ENCODE measurements at regions not wholly inside any gene's neighbourhood (a gene's known extent, or its start where the extent isn't known, plus 50 kb on each side); places are given as distances from the start of the nearest gene placed in this dataset.
"Not testable (repeated sequence)": the region's sequence is repeated elsewhere in the genome, so short reads cannot be mapped to it uniquely, and the experiment has no call there.

DNA sequence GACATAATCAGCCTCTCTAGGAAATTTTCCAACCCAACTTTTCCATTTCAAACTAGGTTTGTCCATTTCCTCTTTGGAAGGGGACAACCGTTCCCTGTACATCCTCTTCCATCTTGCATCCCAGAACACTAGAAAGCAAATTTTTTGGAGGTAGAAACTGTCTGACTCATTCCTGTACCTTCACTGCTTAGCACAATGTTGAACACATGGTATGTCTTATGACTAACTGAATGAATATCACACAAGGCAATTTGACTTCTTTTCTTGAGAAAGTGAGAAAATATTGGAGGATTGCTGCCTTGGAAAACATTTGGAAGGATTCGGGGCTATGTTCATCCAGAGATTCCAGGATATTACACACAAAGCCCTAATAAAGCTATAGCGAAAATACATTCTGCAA, 289.1 kb downstream of the FGFR2 start:
- FAIRE-seq, result no peak

DNA sequence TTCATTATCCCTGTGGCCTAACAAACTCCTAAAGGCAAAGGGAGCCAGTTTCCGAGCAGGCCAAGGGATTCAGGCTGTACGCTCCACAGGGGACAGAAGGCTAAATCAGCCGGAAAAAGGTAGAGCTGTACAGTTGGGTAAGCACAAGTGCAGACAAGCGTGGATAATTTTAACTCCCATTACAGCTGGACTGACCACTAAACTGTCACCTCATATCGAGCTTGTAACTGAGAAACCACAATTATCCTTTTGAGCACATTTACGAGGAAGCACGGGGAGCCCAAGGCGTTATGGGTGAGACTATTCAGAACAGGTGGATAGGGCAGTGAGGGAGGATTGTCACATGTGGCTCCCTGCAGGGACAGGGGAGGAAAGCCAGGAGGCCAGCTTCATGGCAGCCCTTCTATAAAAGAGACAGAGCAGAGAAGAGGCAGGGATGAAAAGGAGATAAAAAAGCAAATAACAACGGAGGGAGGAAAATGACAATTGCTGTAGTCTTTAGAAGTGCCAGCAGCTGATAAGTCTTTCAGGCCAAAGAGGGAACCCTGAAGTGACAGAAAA, 288.0 kb downstream of the FGFR2 start:
- FAIRE-seq, result no peak

DNA sequence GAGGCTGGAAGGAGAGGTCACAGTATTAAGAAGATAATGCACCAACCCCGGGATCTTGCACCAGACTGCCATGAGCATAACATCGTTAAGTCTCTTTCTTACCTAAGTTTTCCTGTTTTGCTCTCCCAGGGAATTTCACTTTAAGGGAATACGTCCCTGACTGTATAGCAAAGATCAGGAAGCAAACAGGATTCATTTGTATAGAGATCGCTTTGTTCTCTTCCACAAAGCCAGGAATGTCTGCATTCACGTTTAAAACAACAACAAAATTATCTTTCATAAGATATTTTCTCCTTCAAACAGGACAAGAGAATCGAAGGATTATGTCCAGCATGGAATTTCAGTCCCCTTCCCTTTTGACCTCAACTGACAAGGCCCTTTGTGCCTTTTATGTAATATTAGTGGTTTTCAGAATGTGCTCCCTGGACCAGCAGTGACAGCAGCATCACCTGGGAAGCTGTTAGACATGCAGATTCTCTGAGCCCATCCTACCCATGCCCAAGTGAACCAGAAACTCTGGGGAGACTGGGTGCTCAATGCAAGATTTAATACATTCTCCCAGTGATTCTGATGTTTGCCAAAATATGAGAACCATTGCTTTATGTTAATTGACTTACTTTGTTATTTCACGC, 286.3 kb downstream of the FGFR2 start:
- FAIRE-seq, result no peak

DNA sequence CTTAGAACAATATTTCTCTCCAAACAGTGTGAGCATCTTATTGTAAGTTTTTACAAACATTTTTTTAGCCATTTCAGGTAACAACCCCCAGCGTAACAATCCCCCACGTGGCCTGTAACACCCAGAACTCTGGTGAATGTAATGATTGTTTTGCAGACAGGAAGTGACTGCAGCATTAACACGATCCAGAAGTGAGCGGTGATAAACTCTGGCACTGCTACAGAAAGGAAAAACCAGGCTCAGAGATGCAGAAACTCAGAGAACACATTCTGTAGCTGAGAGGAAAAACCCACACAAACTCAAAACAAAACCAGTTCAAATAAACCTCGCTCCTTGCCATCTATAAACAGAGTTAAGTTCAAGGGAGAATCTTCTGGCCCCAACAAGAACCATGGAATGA, 285.7 kb downstream of the FGFR2 start:
- no peak for FAIRE-seq

DNA sequence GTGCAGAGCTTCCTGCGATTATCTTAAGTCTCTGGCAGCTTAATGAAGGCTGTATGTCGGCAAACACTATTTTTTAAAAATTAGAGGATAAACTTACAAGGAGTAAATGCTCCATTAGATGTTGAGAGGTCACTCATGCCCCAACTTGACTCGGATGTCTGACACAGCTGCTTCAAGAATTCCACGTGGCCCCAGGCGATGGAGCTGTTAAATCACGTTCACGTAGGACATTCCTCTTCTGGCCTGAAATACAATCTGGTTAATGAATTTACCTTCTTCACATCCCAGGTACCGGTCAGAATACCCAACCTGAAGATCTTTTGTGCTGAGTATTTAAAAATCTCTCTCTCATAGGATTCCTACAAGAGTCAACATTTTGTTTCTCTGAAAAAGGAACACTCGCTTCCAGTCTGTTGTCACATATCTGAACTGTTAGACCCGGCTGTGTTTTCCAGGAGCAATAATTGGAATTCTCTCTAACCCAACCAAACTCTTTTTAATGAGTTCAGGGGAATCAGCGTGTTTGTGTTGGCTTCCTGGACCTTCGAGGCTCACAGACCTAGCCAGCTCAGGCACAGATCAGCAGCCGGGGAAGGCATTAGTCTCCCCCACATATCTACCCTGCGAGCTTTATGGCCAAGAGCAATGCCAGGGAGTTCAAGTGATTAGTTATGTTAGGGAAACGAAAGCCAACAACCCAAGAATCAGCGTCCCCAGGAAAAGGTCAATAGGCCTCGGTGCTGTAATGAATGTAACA, 284.9 kb downstream of the FGFR2 start:
- FAIRE-seq, result no peak

DNA sequence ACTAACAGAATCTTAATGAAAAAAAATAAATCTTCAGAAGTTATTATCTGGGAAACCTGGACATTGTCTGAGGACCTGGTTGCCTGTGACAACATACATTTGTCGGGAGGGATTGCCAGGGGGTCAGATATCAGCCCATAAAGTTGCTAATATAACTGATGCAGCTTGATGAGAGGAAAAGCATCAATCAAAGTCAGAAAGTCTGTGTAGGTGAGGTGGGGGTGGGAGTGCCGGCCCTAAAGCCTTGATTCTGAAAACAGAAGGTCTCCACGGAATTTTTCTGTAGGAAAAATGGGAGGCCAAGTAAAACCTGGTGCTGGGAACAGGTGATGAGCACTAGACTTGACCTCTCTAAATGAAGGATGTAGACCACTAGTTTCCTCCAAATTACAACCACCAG, 281.8 kb downstream of the FGFR2 start:
- no peak for FAIRE-seq

DNA sequence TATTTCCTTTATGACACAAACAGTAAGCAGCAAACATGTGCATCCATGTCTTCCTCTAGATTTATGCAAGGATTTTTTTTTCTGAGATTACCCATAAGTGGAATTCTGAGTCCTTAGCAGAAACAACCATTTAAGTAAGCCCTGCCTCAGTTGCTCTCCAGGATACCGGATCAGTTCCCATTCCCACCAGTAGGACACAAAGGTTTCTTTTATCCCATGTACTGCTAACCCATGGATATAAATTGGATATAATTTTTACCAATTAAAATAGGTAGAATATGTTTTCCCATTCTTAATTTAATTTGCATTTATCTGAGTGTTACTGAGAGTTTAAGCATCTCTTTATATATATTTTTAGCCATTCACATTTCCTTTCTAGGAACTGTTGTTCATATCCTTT, 280.9 kb downstream of the FGFR2 start:
- no peak for FAIRE-seq

DNA sequence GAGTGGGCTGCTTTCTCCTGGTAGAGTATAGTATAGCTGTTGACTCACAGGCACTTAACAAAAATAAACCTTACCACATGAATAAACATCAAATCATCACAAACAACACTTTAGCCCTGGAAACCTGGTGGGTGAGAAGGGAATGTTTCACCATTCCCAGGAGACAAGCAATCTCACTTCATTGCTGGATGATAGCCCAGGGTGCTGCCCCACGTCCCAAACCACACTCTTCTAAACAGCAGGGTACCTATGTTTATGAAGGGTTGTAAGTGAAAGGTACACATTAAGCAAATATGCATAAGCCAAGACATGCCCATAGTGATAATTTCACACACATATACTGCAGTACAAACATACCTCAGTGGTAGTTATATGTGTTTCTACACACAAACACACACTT, 276.2 kb downstream of the FGFR2 start:
- no peak for FAIRE-seq

DNA sequence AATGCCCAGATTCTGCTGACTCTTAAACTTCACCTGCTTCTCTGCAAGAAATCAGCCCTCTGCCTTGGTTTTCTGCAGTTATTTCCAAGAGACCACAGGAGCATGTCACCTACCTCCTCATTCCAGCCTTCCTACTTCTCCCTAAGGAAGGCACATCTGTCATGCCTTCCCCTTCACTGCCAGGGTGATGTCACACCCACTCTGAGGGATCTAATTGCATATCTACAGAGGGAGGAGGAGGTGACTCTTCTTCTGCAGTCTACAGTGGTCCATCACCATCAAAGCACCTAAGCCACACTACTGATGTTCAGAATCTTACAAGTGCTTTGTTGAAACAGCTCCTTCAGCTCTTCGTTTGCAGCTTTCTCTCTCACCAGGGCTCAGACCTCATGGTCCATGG, 275.5 kb downstream of the FGFR2 start:
- no peak for FAIRE-seq

DNA sequence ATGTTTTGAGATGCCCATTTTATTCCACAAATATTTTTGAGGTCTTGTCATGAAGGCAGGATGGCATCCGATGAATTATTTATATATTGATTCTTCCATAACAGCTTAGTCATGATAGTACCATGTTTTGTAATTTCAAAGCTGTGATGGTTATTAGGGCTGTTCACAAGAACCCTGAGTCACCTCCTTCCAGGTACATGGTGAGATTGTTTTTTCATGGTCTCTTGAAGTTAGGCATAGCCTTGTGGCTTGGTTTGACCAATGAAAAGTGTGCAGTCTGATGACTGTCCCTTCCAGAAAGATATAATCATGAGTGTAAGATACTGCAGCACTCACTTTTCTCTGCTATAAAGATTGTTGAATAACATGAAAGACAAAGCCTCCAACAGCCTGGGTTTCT, 274.8 kb downstream of the FGFR2 start:
- no peak for FAIRE-seq

DNA sequence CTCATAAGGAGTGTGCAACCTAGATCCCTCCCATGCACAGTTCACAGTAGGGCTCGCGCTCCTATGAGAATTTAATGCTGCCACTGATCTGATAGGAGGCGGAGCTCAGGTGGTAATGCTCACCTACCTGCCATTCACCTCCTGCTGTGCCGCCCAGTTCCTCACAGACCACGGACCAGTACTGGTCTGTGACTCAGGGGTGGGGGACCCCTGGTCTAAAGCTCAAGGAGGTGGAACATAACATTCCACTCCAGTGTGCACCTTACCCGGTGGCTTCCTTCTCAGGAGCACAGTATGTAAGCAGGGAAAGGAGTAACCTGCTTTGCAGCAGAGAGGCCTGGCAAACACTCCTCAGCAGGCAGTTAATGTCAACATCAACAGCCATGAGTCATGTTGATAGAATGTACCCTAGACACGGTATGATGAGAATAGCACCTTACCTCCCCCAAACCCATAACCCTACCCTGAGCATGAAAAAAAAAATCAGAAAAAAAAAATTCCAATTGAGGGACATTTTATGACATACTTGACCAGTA, 273.5 kb downstream of the FGFR2 start:
- FAIRE-seq, result no peak

DNA sequence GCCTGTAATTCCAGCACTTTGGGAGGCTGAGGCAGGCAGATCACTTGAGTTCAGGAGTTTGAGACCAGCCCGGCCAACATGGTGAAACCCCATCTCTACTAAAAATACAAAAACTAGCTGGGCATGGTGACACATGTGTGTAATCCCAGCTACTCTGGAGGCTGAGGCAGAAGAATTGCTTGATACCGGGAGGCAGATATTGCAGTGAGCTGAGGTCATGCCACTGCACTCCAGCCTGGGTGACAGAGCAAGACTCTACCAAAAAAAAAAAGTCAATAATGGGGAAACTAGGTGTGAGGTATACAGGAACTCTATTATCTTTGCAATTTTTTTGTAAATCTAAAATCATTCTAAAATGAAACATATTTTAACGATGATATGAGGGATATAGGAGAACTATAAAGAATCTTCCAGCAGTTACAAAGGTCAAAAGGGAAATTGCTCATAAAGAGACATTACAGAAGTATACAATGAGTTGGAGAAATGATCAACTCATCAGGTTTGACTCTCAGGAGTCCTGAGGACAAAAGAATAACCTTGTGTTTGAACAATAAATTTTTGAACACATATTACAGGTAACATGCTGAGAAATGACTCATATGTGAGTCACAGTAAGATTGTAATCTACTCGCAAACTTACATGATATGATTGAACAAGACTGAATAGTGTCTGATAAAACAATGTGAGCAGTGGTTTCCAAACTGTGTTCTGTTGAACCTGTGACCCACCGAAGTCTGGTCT, 272.6 kb downstream of the FGFR2 start:
- peak; percentile 71 for FAIRE-seq

DNA sequence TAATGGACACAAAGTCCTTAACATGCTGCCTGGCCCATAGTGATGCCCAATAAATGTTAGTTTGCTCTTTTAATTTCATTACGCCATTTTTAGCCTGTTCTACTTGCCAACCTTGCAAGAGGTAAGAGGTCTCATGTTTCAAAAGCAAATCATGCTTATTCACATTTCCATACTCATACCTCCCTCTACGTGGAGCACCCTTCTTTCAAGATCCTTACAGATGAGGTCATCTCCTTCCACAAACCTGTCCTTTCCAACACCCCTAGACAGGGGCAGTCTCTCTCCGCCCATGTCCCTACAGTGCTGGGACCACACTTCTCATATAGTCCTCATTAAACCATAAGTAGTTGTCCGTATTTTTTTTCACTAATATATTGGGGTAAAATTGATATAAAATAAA, 271.3 kb downstream of the FGFR2 start:
- no peak for FAIRE-seq

DNA sequence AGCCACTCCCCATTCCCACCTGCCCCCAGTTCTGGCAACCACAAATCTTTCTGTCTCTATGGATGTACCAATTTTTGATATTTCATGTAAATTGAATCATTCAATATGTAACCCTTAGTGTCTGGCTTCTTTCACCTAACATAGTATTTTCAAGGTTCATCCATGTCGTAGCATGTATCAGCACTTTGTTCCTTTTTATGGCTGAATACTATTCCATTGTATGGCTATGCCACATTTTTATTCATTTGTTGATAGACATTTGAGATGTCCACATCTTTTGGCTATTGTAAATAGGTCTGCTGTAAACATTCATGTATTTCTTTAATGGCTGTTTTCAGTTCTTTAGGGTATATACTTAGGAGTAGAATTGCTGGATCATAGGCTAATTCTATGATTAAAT, 270.5 kb downstream of the FGFR2 start:
- FAIRE-seq, result no peak

DNA sequence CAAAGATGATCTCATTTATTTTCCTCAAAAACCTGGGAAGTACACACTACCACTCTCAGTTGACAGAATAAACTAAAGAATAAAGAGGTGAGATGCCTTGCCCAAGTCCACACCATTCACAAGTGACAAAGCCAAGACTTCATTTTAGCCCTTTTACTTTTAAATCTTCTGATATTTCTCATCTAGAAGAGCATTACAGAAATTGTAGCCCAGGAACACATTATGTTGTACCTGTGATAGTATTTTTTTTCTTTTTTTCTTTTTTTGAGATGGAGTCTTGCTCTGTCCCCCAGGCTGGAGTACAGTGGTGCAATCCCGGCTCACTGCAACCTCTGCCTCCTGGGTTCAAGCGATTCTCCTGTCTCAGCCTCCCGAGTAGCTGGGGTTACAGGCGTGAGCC, 268.6 kb downstream of the FGFR2 start:
- not testable (repeated sequence) for FAIRE-seq

DNA sequence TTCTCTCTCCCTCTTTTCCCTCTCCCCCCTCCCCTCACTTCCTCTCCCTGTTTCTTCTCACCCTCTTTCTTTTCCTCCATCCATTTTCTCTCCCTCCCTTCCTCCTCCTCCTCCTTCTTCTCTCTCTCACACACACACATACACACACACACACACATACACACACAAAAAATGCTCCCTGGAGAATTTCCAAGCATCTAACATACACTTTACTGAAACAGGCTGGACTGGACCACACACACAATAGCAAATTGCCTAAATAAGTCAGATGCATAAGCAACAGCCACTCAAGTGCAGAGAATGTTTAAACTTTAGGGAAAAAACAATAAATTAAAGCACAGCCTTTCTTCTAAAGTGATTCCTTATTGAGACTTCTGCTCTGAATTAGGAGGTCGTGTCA, 267.7 kb downstream of the FGFR2 start:
- FAIRE-seq, result no peak

DNA sequence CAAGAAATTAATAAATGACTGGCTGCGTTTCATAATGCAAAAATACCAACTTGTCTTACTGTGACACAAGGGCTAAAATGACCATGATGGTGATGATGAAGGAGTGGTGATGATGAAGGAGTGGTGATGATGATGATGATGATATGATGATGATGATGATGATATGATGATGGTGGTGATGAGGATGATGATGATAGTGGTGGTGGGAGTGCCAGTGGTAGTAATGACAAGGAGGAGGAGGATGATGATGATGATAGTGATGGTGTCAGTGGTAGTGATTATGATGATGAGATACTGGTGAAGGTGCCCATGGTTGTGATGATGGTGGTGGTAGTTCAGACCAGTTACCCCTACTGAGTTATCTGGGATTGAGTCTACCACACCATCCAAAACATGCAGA, 265.9 kb downstream of the FGFR2 start:
- no peak for FAIRE-seq

DNA sequence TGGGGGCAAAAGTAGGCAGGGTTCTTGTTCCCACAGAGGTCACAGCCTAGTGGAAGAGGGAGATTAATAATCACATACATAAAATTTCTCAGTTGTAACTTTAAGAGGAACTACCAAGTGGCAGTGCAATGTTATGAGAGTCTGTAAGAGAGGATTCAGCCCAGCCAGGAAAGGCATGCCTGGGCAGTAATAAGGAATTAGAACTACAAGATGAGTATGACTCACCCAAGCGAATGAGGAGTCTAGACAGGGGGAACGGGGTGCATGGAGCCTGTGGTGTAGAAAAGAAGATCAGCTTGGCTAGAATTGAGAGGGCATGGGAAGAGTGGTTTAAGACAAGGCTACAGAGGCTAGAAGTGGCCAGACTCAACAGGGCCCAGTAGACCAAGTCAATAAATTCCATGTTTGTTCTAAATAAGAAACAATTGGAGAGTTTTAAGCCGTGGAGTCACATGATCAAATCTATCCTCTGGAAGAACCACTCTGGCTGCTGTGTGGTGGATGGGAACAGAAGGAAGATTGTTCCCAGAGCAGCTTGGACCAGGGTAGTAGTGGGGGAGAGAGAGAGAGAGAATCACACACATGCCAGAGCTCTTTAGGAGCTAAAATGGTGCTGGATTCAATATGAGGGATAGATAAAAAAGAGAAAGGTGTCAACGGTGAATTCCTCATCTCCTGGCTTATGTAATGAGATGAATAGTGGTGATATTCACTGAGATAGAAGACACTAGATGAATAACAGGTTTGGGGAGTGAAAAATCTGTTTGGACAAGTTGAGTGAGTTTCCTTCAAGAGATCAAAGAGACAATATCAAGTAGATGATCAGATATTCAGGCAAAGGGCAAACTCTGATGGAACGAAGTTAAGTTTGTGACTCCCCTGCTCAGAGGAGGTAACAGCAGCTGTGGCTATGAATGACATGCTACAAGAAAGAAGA, 265.1 kb downstream of the FGFR2 start:
- no peak for FAIRE-seq

DNA sequence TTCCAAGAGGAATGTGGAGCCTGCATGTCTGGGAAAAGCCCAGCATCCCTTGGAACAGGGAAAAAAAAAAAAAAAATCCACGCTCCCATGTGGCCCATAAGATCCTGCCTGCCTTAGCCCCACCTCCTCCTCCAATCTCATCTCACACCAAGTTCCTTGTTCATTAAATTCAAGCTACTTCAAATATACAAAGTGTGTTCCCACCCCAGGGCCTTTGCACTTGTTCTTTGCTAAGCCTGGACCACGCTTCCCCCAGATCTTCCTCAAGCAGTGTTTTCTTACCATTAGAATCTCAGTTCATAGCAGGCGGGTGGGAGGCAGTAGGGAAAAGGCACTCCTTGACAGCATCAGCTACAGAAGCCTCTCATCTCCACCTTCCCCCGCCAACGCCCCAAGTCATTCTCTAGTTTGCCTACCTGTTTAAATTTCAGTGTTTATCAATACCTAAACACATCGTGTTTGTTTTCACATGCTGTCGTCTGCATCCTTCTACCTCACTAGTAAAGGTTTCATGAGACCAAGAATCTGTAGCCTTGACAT, 262.8 kb downstream of the FGFR2 start:
- no peak for FAIRE-seq

DNA sequence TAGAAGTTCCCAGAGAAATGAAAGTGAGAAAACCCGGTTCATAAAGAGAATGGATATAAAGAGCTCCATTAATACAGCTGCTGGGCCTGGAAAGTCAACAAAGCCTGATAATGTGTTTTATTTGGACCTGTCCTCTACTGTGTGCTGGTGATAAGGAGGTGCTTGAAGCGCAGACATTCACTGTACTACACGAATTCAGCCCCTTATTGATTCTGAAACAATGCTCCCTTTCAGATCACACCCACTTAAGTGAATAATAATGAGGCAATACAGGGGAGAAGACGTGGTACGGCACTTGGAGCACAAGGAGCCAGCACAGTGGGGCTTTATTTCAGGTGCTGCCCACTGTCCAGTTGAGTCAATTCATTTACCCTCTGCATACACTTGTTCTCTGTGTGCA, 260.8 kb downstream of the FGFR2 start:
- FAIRE-seq, result no peak

DNA sequence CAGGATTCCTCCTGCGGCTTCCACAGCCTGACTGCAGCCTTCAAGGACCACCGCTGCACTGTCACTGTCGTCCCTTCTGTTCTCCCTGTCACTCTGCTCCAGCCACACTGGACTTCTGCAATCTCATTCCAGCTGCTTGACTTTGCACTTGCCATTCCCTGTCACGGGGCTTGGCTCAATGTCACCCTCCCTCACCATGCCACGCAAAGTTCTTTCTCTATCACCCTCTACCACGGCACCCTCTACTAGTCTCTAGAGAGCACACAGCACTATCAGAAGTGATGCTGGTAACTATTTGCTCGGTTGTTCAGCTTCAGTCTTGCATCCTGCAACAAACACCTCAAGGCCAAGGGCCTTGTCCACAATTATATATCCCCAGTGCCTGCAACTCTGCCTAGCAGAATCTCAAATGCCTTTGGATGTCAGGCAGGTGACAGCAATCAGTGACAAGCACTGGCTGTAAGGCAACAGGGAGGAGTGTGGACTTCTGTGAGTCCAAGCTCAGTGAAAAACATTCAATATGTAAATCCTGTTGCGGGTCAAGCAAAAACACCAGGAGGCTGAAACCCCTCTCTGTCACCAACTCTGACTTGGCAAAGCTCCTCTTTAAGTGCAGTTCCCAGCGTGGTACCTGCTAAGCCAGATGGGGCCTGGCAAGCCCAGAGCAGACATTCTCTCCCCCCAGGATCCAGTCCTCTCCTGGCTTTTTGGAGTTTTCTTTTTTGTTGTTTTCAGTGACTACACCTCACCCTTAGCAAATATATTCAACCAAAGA, 259.9 kb downstream of the FGFR2 start:
- no peak for FAIRE-seq
